NCI-H510A treated with DMSO at 0.1 percent for 48 hours (cell line): ENCODE measurements at regions not wholly inside any gene's neighbourhood (a gene's known extent, or its start where the extent isn't known, plus 50 kb on each side); places are given as distances from the start of the nearest gene placed in this dataset.

Source experiments
- DNase-seq: peaks from one replicate; lab custom pipeline; 2025; lab: John Stamatoyannopoulos, UW

GRCh38 chr2:45275242-45275805 is 266.1 kb upstream of the SIX2 start:
- peak; percentile 44 for DNase-seq

GRCh38 chr2:45274250-45274926 is 265.1 kb upstream of the SIX2 start:
- DNase-seq = peak; percentile 88

GRCh38 chr2:45273412-45274249 is 264.4 kb upstream of the SIX2 start:
- DNase-seq = peak; percentile 76

GRCh38 chr2:45272549-45273265 is 263.5 kb upstream of the SIX2 start:
- no peak for DNase-seq

GRCh38 chr2:45269149-45269793 is 260.0 kb upstream of the SIX2 start:
- no peak for DNase-seq

DNA sequence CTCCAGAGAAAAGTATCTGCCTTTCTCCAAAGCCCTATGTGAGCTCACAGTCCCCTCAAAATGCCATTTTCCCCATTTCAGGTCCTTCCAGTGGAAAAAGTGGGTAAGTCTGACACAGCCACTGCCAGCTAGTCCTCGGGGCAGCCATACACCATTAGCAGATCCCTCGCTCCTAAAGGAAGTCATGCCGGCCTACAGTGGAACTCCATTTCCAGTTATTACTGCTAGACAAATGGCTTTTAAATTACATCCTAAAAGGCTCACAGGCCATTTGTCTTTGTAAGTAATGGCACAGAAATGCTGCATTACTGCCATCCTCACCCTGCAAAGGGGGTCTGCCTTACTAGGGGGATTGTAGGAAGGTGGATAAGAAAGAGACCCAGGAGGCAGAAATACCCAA is 259.4 kb upstream of the SIX2 start:
- no peak for DNase-seq

DNA sequence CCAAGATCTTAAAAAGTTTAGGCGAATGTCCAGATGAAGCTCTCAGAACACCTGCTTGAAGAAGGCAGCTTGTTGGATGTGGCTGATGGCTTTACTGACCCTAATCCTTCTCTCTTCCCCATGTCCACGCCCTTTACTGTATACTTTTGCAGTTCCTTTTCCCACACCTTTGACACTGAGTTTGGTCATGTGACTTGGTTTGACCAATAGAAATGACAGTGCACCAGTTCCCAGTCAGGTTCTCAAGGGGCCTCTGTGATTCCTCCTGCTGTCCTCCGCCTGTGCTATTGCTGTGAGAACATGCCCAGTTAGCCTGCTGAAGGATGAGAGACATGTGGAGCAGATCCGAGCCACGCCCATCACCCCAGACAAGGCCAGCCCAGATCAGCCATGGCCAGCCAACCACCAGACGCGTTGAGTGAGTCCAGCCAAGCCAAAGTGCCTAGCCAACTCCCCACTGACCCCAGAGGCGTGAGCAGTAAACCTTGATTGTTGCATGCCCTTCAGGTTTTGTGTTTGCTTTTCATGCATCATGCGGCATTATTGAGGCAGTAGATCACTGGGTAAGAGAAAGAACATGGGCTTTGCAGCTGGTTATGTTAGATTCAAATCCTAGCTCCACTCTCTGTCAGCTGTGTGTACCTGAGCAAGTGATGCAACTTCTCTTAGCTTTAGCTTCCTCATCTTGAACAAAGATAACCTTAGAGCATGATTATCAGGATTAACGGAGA is 258.0 kb upstream of the SIX2 start:
- DNase-seq = peak; percentile 17

- no peak for DNase-seq
Observed at GRCh38 chr2:45265336-45265735, 256.1 kb upstream of the SIX2 start.

- DNase-seq = no peak
Observed at GRCh38 chr2:45264227-45265225, 255.3 kb upstream of the SIX2 start.

GRCh38 chr2:45263147-45263546 is 253.9 kb upstream of the SIX2 start:
- peak; percentile 32 for DNase-seq

DNA sequence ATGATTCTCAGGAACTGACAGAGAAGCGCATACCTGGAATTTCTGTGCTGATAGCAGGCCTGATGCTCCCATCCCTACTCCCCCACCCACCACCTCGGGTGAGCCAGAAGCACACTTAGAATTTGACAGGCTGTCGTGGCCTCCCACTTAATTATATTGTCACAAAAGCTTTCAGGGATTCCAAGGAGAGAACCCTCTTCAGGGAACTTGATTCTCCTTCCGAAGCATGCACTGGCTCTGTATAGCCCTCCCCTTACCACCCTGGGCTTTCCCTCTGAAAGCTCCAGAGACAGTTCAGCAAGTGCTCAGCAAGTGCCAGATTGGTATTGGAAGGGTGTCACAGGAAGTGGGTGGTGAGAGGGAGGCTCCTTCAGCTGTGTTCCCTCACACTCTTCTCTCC is 252.5 kb upstream of the SIX2 start:
- DNase-seq = peak; percentile 26

- peak; percentile 27 for DNase-seq
Observed at GRCh38 chr2:45260946-45261345, 251.7 kb upstream of the SIX2 start.

DNA sequence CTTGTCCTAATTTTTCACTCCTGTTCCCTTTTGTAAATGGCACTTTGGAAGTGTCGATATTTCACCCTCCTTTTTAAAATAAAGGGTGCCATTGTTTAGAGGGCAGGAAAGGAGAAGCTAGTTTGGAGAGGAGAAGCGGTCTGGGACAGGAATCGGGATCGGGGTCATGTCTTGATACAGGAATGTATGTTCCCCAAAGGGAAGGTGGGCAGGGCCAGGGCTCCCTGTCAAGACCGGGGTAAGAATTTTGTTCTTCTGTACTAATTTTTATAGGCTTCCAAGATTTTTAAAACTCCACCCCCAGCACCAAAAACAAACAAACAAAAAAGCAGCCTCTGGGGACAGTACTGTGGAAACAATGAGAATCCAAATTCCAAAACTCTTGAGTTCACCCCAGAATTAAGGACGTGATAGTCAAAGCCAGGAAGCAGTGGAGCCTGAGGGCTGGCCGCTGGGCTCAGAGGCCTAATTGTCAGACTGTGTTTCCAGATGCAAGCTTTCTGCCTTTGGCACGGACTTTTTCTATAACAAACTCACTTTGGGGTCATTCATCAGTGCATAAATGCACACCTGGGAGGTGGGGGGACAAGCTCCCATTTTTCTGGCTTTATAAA is 250.4 kb upstream of the SIX2 start:
- DNase-seq = no peak

- DNase-seq = peak; percentile 98
Observed at GRCh38 chr2:45259138-45259537, 249.9 kb upstream of the SIX2 start.

GRCh38 chr2:45258311-45258710 is 249.1 kb upstream of the SIX2 start:
- no peak for DNase-seq

GRCh38 chr2:45257820-45258219 is 248.6 kb upstream of the SIX2 start:
- no peak for DNase-seq

- DNase-seq = peak; percentile 86
Observed at GRCh38 chr2:45256867-45257641, 247.8 kb upstream of the SIX2 start.

DNA sequence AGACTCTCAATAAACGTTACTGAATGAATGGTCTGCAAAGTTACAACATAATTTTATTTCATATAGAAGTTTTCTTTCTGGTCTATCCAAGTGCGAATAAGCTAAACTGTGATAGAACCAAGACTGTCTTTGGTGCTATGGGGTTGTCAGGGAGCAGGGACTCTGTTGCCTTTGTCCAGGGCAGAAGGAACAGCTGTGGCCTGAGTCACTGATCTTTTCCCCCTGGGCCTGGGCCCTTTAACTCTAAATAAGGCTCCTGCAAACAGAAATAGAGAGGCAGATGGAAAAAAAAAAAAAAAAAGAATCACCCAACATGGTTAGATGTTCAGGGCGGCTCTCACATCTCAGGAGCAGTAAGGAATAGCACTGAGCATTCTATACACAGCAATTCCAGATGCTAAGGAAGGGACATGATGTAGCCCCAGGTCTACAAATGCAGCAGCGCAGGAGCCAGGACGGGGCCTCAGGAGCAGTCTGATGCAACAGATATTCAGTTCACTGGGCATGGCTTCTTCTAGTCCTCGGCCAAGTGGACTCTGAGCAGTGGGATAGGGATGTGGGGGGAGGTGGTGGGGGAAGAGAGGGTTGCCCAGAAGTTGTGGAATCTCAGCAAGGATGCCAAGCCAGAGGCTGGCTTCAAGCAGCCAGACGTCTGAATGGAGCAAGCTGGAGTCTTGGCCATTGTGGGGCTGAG is 247.1 kb upstream of the SIX2 start:
- DNase-seq = no peak
